ENCODE measurements at regions not wholly inside any gene's neighbourhood (a gene's known extent, or its start where the extent isn't known, plus 50 kb on each side); places are given as distances from the start of the nearest gene placed in this dataset.

DNA sequence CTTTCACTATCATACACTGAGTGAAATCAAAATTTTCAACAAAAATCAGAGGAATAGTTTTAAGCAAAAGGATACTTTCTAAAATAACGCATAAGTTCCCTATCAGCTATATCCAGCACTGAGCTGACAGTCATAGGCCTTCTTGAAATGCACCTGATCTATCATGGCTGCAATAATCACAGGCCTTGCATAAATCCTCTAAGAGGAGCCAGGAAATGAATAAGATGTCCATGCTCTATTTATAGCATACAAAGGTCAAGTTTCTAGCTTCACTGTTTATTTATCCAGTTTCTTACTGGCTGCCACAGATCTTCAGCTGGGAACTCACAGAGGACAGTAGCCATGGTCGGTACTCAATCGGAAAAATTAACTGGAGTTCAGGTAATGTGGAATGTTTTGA is 235.9 kb upstream of the DMD start:
- Histone ChIP-seq H2AFZ (ENCODE audit: control insufficient read depth, low read length) (no peak overlapping the region), H3K9ac (ENCODE audit: control insufficient read depth, extremely low read depth, insufficient read depth, low read length) (no peak overlapping the region), H3K27ac (ENCODE audit: control insufficient read depth, insufficient read depth, low read length) (no peak overlapping the region), H3K4me3 (ENCODE audit: control insufficient read depth in 2 of 3, extremely low read depth in 1 of 3, insufficient read depth in 2 of 3, low read depth in 1 of 3, low read length in 3 of 3) (no peak overlapping the region), H3K4me1 (ENCODE audit: control insufficient read depth, extremely low read depth, insufficient read depth, low read length) (no peaks in the 10 kb centered on the region), H3K36me3 (ENCODE audit: control insufficient read depth in 2 of 2, extremely low read depth in 1 of 2, insufficient read depth in 2 of 2, low read length in 2 of 2) (no peaks in the 10 kb centered on the region), H3K79me2 (ENCODE audit: control insufficient read depth, insufficient read depth, low read length) (no peaks in the 10 kb centered on the region), H3K9me1 (ENCODE audit: control insufficient read depth, extremely low read depth, insufficient read depth, low read length) (no peaks in the 10 kb centered on the region), H3K27me3 (ENCODE audit: control insufficient read depth, extremely low read depth, insufficient read depth, low read length) (no peaks in the 10 kb centered on the region), H3K4me2 (ENCODE audit: control insufficient read depth, extremely low read depth, insufficient read depth, low read depth, low read length) (no peak overlapping the region), H3K9me3 (ENCODE audit: control insufficient read depth, low read depth, low read length) (peaks cover 2% of the 10 kb centered on the region), H4K20me1 (ENCODE audit: control insufficient read depth, extremely low read depth, insufficient read depth, low read length) (no peaks in the 10 kb centered on the region)
- no peak for FAIRE-seq
- DNase-seq (ENCODE audit: low read depth, low spot score) = no peak
- dilution Hi-C loops (cut with MboI; ENCODE audit: extremely low pct_ligation_motif_present, low sequenced_read_pairs) = no loop called here
- TF ChIP-seq EZH2 (IDR thresholded peaks at IDR 0.05; ENCODE audit: low read length) = no peak
- TF ChIP-seq, protein P1, sequence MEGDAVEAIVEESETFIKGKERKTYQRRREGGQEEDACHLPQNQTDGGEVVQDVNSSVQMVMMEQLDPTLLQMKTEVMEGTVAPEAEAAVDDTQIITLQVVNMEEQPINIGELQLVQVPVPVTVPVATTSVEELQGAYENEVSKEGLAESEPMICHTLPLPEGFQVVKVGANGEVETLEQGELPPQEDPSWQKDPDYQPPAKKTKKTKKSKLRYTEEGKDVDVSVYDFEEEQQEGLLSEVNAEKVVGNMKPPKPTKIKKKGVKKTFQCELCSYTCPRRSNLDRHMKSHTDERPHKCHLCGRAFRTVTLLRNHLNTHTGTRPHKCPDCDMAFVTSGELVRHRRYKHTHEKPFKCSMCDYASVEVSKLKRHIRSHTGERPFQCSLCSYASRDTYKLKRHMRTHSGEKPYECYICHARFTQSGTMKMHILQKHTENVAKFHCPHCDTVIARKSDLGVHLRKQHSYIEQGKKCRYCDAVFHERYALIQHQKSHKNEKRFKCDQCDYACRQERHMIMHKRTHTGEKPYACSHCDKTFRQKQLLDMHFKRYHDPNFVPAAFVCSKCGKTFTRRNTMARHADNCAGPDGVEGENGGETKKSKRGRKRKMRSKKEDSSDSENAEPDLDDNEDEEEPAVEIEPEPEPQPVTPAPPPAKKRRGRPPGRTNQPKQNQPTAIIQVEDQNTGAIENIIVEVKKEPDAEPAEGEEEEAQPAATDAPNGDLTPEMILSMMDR (optimal IDR thresholded peaks at IDR 0.05 in 1 of 3, IDR thresholded peaks at IDR 0.05 in 1 of 3, conservative IDR thresholded peaks at IDR 0.05 in 1 of 3; ENCODE audit: extremely low read depth in 1 of 3, insufficient read depth in 2 of 3, low read length in 3 of 3) = no peak

DNA sequence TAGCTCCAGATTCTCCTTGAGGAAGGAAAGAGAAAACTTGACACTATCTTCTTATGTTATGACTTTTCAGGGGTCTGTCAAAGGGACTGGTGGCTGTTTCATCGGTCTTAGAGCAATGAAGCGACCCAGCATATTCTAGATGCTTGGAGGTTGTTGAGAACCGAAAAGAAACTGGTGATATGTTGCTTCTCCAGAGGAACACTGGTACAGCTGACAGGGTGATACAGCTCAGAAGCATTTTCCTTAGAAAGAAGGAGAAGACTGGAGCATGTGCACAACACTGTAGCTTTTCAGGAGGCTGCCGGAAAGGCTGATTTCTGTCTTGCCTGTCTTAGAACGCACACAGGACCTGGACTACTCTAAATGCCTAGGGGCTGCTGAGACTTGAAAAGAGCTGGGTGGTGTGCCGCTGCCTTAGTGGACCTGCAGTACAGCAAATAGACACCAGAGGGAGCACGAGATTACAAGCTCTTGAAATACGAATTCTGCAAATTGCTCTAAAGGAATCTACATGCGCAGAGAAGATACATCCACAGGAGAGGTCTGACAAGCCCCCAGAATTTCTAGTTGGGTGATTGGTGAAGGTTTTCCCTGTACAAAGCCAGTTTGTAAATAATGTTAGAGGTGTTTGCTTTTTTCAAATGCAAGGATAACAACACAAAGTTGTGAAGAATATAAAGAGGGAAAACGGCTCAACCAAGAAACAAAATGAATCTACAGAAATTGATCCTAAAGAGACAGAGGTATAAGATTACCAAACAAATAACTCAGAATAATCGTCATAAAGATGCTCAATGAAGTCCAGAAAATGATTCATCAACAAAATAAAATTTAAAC is 223.1 kb upstream of the DMD start:
- Histone ChIP-seq H3K36me3 (ENCODE audit: control insufficient read depth in 2 of 2, extremely low read depth in 1 of 2, insufficient read depth in 2 of 2, low read length in 2 of 2) (no peaks in the 10 kb centered on the region), H3K4me1 (ENCODE audit: control insufficient read depth, extremely low read depth, insufficient read depth, low read length) (no peaks in the 10 kb centered on the region), H4K20me1 (ENCODE audit: control insufficient read depth, extremely low read depth, insufficient read depth, low read length) (no peaks in the 10 kb centered on the region), H3K9me1 (ENCODE audit: control insufficient read depth, extremely low read depth, insufficient read depth, low read length) (no peaks in the 10 kb centered on the region), H3K4me2 (ENCODE audit: control insufficient read depth, extremely low read depth, insufficient read depth, low read depth, low read length) (no peak overlapping the region), H3K4me3 (ENCODE audit: control insufficient read depth in 2 of 3, extremely low read depth in 1 of 3, insufficient read depth in 2 of 3, low read depth in 1 of 3, low read length in 3 of 3) (no peak overlapping the region), H2AFZ (ENCODE audit: control insufficient read depth, low read length) (peak overlapping the region; percentile 19), H3K79me2 (ENCODE audit: control insufficient read depth, insufficient read depth, low read length) (no peaks in the 10 kb centered on the region), H3K27ac (ENCODE audit: control insufficient read depth, insufficient read depth, low read length) (no peak overlapping the region), H3K9ac (ENCODE audit: control insufficient read depth, extremely low read depth, insufficient read depth, low read length) (no peak overlapping the region), H3K9me3 (ENCODE audit: control insufficient read depth, low read depth, low read length) (no peaks in the 10 kb centered on the region), H3K27me3 (ENCODE audit: control insufficient read depth, extremely low read depth, insufficient read depth, low read length) (no peaks in the 10 kb centered on the region)
- TF ChIP-seq, protein P1 (optimal IDR thresholded peaks at IDR 0.05 in 1 of 3, IDR thresholded peaks at IDR 0.05 in 1 of 3, conservative IDR thresholded peaks at IDR 0.05 in 1 of 3; ENCODE audit: extremely low read depth in 1 of 3, insufficient read depth in 2 of 3, low read length in 3 of 3) = peak; percentile 66 to 89 (median 85)
- TF ChIP-seq EZH2 (IDR thresholded peaks at IDR 0.05; ENCODE audit: low read length) = no peak
- dilution Hi-C loops (cut with MboI; ENCODE audit: extremely low pct_ligation_motif_present, low sequenced_read_pairs) = no loop called here
- no peak for DNase-seq (ENCODE audit: low read depth, low spot score)
- FAIRE-seq = no peak
